GM12875 (cell line): ENCODE measurements at regions not wholly inside any gene's neighbourhood (a gene's known extent, or its start where the extent isn't known, plus 50 kb on each side); places are given as distances from the start of the nearest gene placed in this dataset.

Experiments used
- H3K4me3 ChIP-seq: one replicate; pipeline ENCODE4 v1.5.1; 2011; ENCODE audit warnings: low read depth, low read length, control low read depth
- CTCF ChIP-seq: IDR thresholded peaks from 2 replicates; pipeline ENCODE4 v1.5.1; 2011; ENCODE audit warnings: low read depth, mild to moderate bottlenecking, control low read depth, inconsistent platforms, low read length, moderate library complexity, borderline replicate concordance; ENCODE audit not compliant: insufficient read depth

GRCh38 chr11:23555085-23555484 is 694.8 kb upstream of the CCDC179 start:
- no peak for TF ChIP-seq CTCF
- no peak overlapping the region for H3K4me3 ChIP-seq

DNA sequence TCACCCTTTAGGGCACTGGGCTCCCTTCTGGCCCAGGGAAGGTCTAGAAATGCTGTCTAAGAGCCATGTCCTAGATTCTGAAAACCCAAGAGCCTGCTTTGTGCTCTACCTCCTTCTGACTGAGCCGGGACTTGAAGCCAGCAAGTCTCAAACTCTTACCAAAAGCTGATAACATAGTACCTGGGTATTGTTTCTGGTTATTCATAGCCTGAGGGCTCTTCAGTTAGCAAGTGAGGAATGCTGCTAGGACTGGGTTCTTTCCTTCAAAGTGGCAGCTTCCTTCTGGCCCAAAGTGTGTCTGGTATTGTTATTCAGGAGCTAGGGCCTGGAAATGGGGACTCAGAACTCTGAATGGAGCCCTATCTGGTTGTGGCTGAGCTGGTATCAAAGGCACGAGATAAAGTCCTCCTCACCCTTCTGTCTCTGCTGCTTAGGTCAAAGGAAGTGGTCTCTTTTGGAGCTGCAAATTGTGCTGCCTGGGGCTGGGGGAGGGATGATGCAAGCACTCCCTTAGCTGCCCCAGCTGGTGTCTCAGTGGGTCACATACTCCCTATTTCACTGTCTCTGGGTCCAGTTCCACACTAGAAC is 696.0 kb upstream of the CCDC179 start:
- no peak overlapping the region for H3K4me3 ChIP-seq
- TF ChIP-seq CTCF: no peak

- TF ChIP-seq CTCF: no peak
Measured at GRCh38 chr11:23563591-23563990, 703.3 kb upstream of the CCDC179 start.

DNA sequence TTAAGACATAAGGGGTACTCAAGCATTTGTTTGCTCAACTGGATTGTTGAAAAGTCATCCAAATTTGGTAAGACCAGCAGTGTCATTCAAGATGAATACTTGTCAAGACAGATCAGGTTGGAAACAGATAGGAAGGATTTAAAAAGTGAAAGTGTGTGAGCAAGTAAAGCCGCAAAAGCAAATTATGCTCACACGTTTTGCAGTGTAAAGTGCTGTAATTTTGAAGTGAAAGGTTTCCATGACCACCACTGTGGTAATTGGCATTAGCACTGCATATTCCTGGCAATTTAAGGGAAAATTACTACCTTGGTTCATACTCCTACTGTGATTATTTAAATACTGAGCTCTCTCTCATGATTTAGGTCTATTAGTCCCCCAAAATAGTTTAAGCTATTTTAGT is 704.1 kb upstream of the CCDC179 start:
- no peak for TF ChIP-seq CTCF
- no peak overlapping the region for H3K4me3 ChIP-seq

More at GRCh38 chr11:23563591-23563990, 703.3 kb upstream of the CCDC179 start:
- no peak overlapping the region for H3K4me3 ChIP-seq

DNA sequence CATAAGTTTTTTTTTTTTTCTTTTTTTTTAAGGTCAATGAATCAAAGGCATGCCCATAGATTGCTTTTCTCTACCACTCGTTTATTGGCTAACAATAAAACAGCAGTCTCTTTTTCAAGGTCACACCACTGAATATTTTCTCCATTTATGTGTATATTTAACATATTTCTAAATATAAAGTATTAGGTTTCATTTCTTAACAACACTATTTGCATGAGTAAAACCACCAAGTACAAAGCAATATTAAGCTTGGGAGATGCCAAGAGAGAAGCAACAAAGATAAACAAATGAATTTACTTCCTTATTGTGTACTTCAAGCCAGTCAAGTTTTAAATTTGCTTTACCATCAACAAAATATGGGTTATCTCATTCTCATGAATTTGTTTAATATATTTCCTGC is 708.9 kb upstream of the CCDC179 start:
- TF ChIP-seq CTCF: no peak
- no peak overlapping the region for H3K4me3 ChIP-seq

- TF ChIP-seq CTCF: no peak
- H3K4me3 ChIP-seq: no peak overlapping the region
Measured at GRCh38 chr11:23569547-23569946, 709.3 kb upstream of the CCDC179 start.

DNA sequence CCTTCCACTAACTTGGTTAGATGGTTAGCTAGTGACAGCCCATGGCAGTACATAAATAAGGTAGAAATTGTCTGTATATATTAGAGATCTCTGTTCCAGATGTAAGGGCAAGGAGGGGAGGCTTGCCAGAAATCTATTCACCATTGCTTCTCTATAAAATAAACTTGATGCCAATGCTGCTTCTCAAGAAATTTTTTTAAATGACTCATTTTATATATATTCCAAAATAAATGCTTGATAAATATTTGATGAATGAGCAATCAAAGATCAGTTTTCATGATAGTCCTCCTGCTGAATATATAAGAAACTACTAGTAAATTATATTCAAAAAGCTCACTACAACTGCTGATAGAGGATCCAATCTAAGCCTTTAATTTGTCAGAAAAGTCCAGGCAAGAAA is 710.6 kb upstream of the CCDC179 start:
- H3K4me3 ChIP-seq: no peak overlapping the region
- TF ChIP-seq CTCF: no peak
